B cell (primary cell): ENCODE measurements at regions not wholly inside any gene's neighbourhood (a gene's known extent, or its start where the extent isn't known, plus 50 kb on each side); places are given as distances from the start of the nearest gene placed in this dataset.

Source experiments
- ATAC-seq: fragments of 200-7000 bp; cut with Tn5 transposase; one replicate; pipeline ENCODE4 v1.10.0; 2021; ENCODE audit warnings: low read depth, mild to moderate bottlenecking, moderate number of reproducible peaks, moderate library complexity
- CTCF ChIA-PET: fragments of 350-600 bp; sonication (Branson Sonifier 250); formaldehyde crosslinking; loops from one replicate; lab custom pipeline; 2021; ENCODE audit warnings: antibody characterized with exemption, inconsistent platforms; lab: Charles Lee
- POLR2A ChIA-PET: fragments of 350-600 bp; sonication (Branson Sonifier 250); formaldehyde crosslinking; loops from one replicate; lab custom pipeline; 2021; ENCODE audit warnings: antibody characterized with exemption; lab: Charles Lee
- DNase-seq: peaks from one replicate; pipeline ENCODE4 v3.0.0; 2013
- H2AFZ ChIP-seq: 2 replicates; pipeline ENCODE4 v1.6.1; 2012; ENCODE audit warnings: mild to moderate bottlenecking, low read depth, low read length; ENCODE audit not compliant: insufficient read depth, poor library complexity, severe bottlenecking
- H3K27ac ChIP-seq, 2 donors: 1 replicate in 1 of 2; 2 replicates in 1 of 2; pipeline ENCODE4 v1.5.1; 2012 to 2013; ENCODE audit warnings: low read length in 2 of 2, mild to moderate bottlenecking in 2 of 2, moderate library complexity in 1 of 2
- H3K27me3 ChIP-seq, 4 experiments: fragments of 200-600 bp in 1 of 4; sonication (generic) in 1 of 4; replicated peaks in 1 of 4; 1 replicate in 2 of 4; 2 replicates in 2 of 4; pipeline versions ENCODE4 v1.6.1 to v1.7.0; 2013 to 2016; ENCODE audit warnings: low read length in 3 of 4, mild to moderate bottlenecking in 2 of 4, mixed read lengths in 1 of 4, moderate library complexity in 1 of 4; ENCODE audit not compliant: insufficient read depth in 4 of 4, control insufficient read depth in 3 of 4; ENCODE audit errors: control extremely low read depth in 1 of 4
- H3K36me3 ChIP-seq, 2 experiments: replicated peaks in 1 of 2; 1 replicate in 1 of 2; 2 replicates in 1 of 2; pipeline versions ENCODE4 v1.6.1 to v1.7.1; 2013; ENCODE audit warnings: low read length in 1 of 2; ENCODE audit not compliant: insufficient read depth in 2 of 2, control insufficient read depth in 1 of 2; ENCODE audit errors: control extremely low read depth in 1 of 2, extremely low read depth in 1 of 2
- H3K4me1 ChIP-seq, 2 donors: fragments of 200-600 bp in 1 of 2; sonication (generic) in 1 of 2; 1 replicate in 1 of 2; 2 replicates in 1 of 2; pipeline versions ENCODE4 v1.5.1 to v1.6.1; 2013 to 2017; ENCODE audit warnings: low read length in 2 of 2; ENCODE audit not compliant: control insufficient read depth in 2 of 2, insufficient read depth in 2 of 2
- H3K4me2 ChIP-seq: replicated peaks from 2 replicates; pipeline ENCODE3; 2012; ENCODE audit warnings: mild to moderate bottlenecking, low read depth, low read length; ENCODE audit not compliant: poor library complexity, severe bottlenecking
- H3K4me3 ChIP-seq, 5 experiments: fragments of 200-600 bp in 1 of 5; sonication (generic) in 1 of 5; 1 replicate in 3 of 5; 2 replicates in 2 of 5; pipeline versions ENCODE4 v1.5.1 to v1.7.0; 2011 to 2016; ENCODE audit warnings: low read length in 4 of 5, mild to moderate bottlenecking in 4 of 5, low read depth in 2 of 5, control low read depth in 1 of 5, moderate library complexity in 1 of 5; ENCODE audit not compliant: insufficient read depth in 1 of 5; ENCODE audit errors: control extremely low read depth in 1 of 5, extremely low read depth in 1 of 5
- H3K79me2 ChIP-seq: fragments of 200-600 bp; sonication (generic); one replicate; pipeline ENCODE4 v1.6.0; 2016; ENCODE audit warnings: low read length; ENCODE audit not compliant: control insufficient read depth, insufficient read depth
- H3K9ac ChIP-seq: fragments of 200-600 bp; sonication (generic); 2 replicates; pipeline ENCODE4 v1.6.1; 2017; ENCODE audit warnings: mild to moderate bottlenecking, low read length, moderate library complexity
- H3K9me3 ChIP-seq, 3 donors: one replicate each; pipeline versions ENCODE4 v1.6.1 to v1.7.1; 2013; ENCODE audit warnings: low read length in 2 of 3; ENCODE audit not compliant: control insufficient read depth in 2 of 3, insufficient read depth in 1 of 3; ENCODE audit errors: control extremely low read depth in 1 of 3
- H4K20me1 ChIP-seq: 2 replicates; pipeline ENCODE4 v1.6.0; 2012; ENCODE audit warnings: mild to moderate bottlenecking, low read length; ENCODE audit not compliant: insufficient read depth, control insufficient read depth, poor library complexity, severe bottlenecking
- H3K27ac Mint-ChIP-seq: one replicate; pipeline ENCODE4 v1.8.0; 2021; ENCODE audit warnings: mixed read lengths
- H3K27me3 Mint-ChIP-seq: one replicate; pipeline ENCODE4 v1.8.0; 2021; ENCODE audit warnings: mixed read lengths
- H3K4me1 Mint-ChIP-seq: one replicate; pipeline ENCODE4 v1.8.0; 2021; ENCODE audit warnings: mixed read lengths
- H3K4me3 Mint-ChIP-seq: one replicate; pipeline ENCODE4 v1.8.0; 2021; ENCODE audit warnings: mixed read lengths
- H3K9me3 Mint-ChIP-seq: one replicate; pipeline ENCODE4 v1.8.0; 2022; ENCODE audit warnings: mixed read lengths; ENCODE audit not compliant: insufficient read depth
- CTCF ChIP-seq: fragments of 200-600 bp; IDR thresholded peaks from one replicate; pipeline ENCODE4 v1.8.0; 2022; ENCODE audit warnings: antibody characterized with exemption, mild to moderate bottlenecking
- EZH2 ChIP-seq: IDR thresholded peaks from 2 replicates; pipeline ENCODE4 v1.6.1; 2012; ENCODE audit warnings: borderline replicate concordance, low read depth, mild to moderate bottlenecking, moderate library complexity, low read length; ENCODE audit not compliant: insufficient read depth, poor library complexity, severe bottlenecking
- WGBS: methylation state at CpG from one replicate; pipeline ENCODE4 v1.1.5; 2013; ENCODE audit warnings: missing lambda C conversion rate; ENCODE audit not compliant: insufficient coverage; 5-methylcytosine and 5-hydroxymethylcytosine counted together
- intact Hi-C: fragments of 100-400 bp; cut with micrococcal nuclease; formaldehyde crosslinking; loops from one replicate; pipeline ENCODE4 v1.10.0; 2022

DNA sequence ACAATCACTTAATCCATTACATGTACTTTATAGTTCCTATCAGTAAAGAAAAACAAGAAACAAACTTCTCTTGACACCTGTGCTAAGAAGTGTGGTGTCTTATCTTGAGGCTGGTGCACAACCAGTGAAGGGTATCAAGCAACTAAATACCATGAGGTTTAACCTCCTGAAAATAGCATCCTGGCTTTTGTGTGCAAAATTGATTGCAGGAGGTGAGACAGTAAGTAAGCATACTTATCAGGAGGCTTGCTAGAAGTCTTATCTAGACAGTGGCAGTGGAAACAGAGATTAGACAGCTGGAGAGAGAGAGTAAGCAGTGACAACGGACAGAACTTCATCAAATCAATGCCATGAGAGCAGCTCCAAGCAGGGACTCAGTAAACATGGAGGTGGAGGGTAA lies 730.3 kb downstream of the DNAH5 start:
- no CpG with 5 or more reads among the region's 1 CpG for WGBS
- Histone ChIP-seq H3K27me3 (no peaks in the 10 kb centered on the region), H3K9me3 (no peaks in the 10 kb centered on the region), H3K9ac (no peak overlapping the region), H3K79me2 (no peaks in the 10 kb centered on the region), H4K20me1 (no peaks in the 10 kb centered on the region), H3K27ac (no peak overlapping the region), H3K4me2 (no peak overlapping the region), H3K4me3 (no peak overlapping the region), H3K4me1 (no peaks in the 10 kb centered on the region), H2AFZ (no peak overlapping the region), H3K36me3 (no peaks in the 10 kb centered on the region)
- H3K27ac Mint-ChIP-seq, result no peak overlapping the region
- no peak for DNase-seq
- no peaks in the 10 kb centered on the region for H3K4me1 Mint-ChIP-seq
- TF ChIP-seq CTCF, result no peak
- TF ChIP-seq EZH2, result no peak
- H3K27me3 Mint-ChIP-seq, result no peaks in the 10 kb centered on the region
- CTCF ChIA-PET, result no interaction called here
- ATAC-seq, result no peak
- H3K4me3 Mint-ChIP-seq, result no peak overlapping the region
- H3K9me3 Mint-ChIP-seq, result peaks cover 10% of the 10 kb centered on the region
- POLR2A ChIA-PET, result no interaction called here
- intact Hi-C loops, result no loop called here

- Histone ChIP-seq H3K27ac (no peak overlapping the region), H4K20me1 (no peaks in the 10 kb centered on the region), H3K9ac (no peak overlapping the region), H3K27me3 (no peaks in the 10 kb centered on the region), H3K36me3 (no peaks in the 10 kb centered on the region), H3K4me3 (no peak overlapping the region), H3K79me2 (no peaks in the 10 kb centered on the region), H3K4me2 (no peak overlapping the region), H3K4me1 (no peaks in the 10 kb centered on the region), H3K9me3 (no peaks in the 10 kb centered on the region), H2AFZ (no peak overlapping the region)
- intact Hi-C loops, result no loop called here
- POLR2A ChIA-PET, result no interaction called here
- DNase-seq (no peak), ATAC-seq (no peak)
- no peak overlapping the region for H3K4me3 Mint-ChIP-seq
- WGBS, result 100% methylated on average over 1 of the region's 4 CpGs
- peaks cover 7% of the 10 kb centered on the region for H3K9me3 Mint-ChIP-seq
- CTCF ChIA-PET, result no interaction called here
- no peak overlapping the region for H3K27ac Mint-ChIP-seq
- H3K27me3 Mint-ChIP-seq, result no peaks in the 10 kb centered on the region
- no peaks in the 10 kb centered on the region for H3K4me1 Mint-ChIP-seq
- TF ChIP-seq EZH2 (no peak), CTCF (no peak)
Measured at GRCh38 chr5:13212886-13213285, 731.6 kb downstream of the DNAH5 start.
